PFSK-1 (cell line): ENCODE measurements at regions not wholly inside any gene's neighbourhood (a gene's known extent, or its start where the extent isn't known, plus 50 kb on each side); places are given as distances from the start of the nearest gene placed in this dataset.

Experiments
- FOXP2 ChIP-seq: optimal IDR thresholded peaks from 2 replicates; pipeline ENCODE3; 2011; ENCODE audit warnings: borderline replicate concordance, control low read depth, inconsistent platforms; ENCODE audit not compliant: insufficient read depth; ENCODE audit errors: extremely low read length, extremely low read depth
- POLR2AphosphoS5 ChIP-seq: IDR thresholded peaks from 2 replicates; pipeline ENCODE4 v1.6.1; 2012; ENCODE audit warnings: low read depth, mild to moderate bottlenecking, control low read depth, low read length, moderate library complexity
- REST ChIP-seq, 2 experiments: IDR thresholded peaks; 2 replicates each; pipeline versions ENCODE4 v1.6.1 to v1.8.0; 2011 to 2012; ENCODE audit warnings: low read depth in 2 of 2, low read length in 2 of 2, control low read depth in 1 of 2, inconsistent platforms in 1 of 2, mild to moderate bottlenecking in 1 of 2, moderate library complexity in 1 of 2; ENCODE audit not compliant: insufficient read depth in 1 of 2
- SIN3A ChIP-seq: IDR thresholded peaks from 2 replicates; pipeline ENCODE4 v1.6.1; 2012; ENCODE audit warnings: mild to moderate bottlenecking, low read length, moderate library complexity, borderline replicate concordance; ENCODE audit not compliant: insufficient read depth
- TAF1 ChIP-seq: IDR thresholded peaks from 2 replicates; pipeline ENCODE4 v1.6.1; 2012; ENCODE audit warnings: low read length, control low read depth, borderline replicate concordance; ENCODE audit not compliant: insufficient read depth

- TF ChIP-seq POLR2AphosphoS5 (no peak), REST (IDR thresholded peaks at IDR 0.05; ENCODE audit: insufficient read depth in 1 of 2, low read depth in 2 of 2, low read length in 2 of 2) (no peak), TAF1 (no peak)
Observed at GRCh38 chr2:138922973-138923563, 142.9 kb upstream of the NXPH2 start.

GRCh38 chr2:138919120-138919747 lies 139.0 kb upstream of the NXPH2 start:
- no peak for TF ChIP-seq FOXP2

GRCh38 chr2:138910427-138910826 lies 130.2 kb upstream of the NXPH2 start:
- TF ChIP-seq FOXP2 = no peak
- no peak for TF ChIP-seq SIN3A
- no peak for TF ChIP-seq REST (IDR thresholded peaks at IDR 0.05; ENCODE audit: insufficient read depth in 1 of 2, low read depth in 2 of 2, low read length in 2 of 2)
- no peak for TF ChIP-seq TAF1
- no peak for TF ChIP-seq POLR2AphosphoS5

GRCh38 chr2:138906549-138906948 lies 126.4 kb upstream of the NXPH2 start:
- TF ChIP-seq POLR2AphosphoS5 (no peak), SIN3A (no peak), FOXP2 (no peak), TAF1 (no peak), REST (IDR thresholded peaks at IDR 0.05; ENCODE audit: insufficient read depth in 1 of 2, low read depth in 2 of 2, low read length in 2 of 2) (no peak)

- TF ChIP-seq POLR2AphosphoS5 (no peak), REST (IDR thresholded peaks at IDR 0.05; ENCODE audit: insufficient read depth in 1 of 2, low read depth in 2 of 2, low read length in 2 of 2) (no peak), TAF1 (no peak), FOXP2 (no peak), SIN3A (no peak)
Observed at GRCh38 chr2:138902239-138902871, 122.2 kb upstream of the NXPH2 start.
